Sigmoid colon (tissue), 6 donors: ENCODE measurements at regions not wholly inside any gene's neighbourhood (a gene's known extent, or its start where the extent isn't known, plus 50 kb on each side); places are given as distances from the start of the nearest gene placed in this dataset.
"Not testable (repeated sequence)": the region's sequence is repeated elsewhere in the genome, so short reads cannot be mapped to it uniquely, and the experiment has no call there.

ENCODE experiments used
- DNase-seq: peaks from one replicate; pipeline ENCODE4 v3.0.0-alpha.2; 2019
- H3K27ac ChIP-seq, 4 donors: fragments of 200-600 bp; sonication (generic); one replicate each; pipeline ENCODE4 v1.5.1; 2016 to 2019; ENCODE audit warnings: mild to moderate bottlenecking in 1 of 4
- H3K27me3 ChIP-seq, 3 donors: fragments of 200-600 bp; sonication (generic); one replicate each; pipeline ENCODE4 v1.5.1; 2019; ENCODE audit warnings: mild to moderate bottlenecking in 1 of 3
- H3K36me3 ChIP-seq, 4 donors: fragments of 200-600 bp; sonication (generic); one replicate each; pipeline ENCODE4 v1.5.1; 2016 to 2019
- H3K4me1 ChIP-seq, 4 donors: fragments of 200-600 bp; sonication (generic); one replicate each; pipeline ENCODE4 v1.5.1; 2017 to 2019
- H3K4me3 ChIP-seq, 4 donors: fragments of 200-600 bp; sonication (generic); one replicate each; pipeline ENCODE4 v1.5.1; 2017 to 2019; ENCODE audit warnings: mild to moderate bottlenecking in 2 of 4, moderate library complexity in 1 of 4
- H3K9me3 ChIP-seq, 4 donors: fragments of 200-600 bp in 3 of 4; sonication (generic) in 3 of 4; one replicate each; pipeline versions ENCODE4 v1.5.1 to v1.6.1; 2013 to 2019
- EP300 ChIP-seq, 4 donors: sonication (generic); formaldehyde crosslinking; IDR thresholded peaks; one replicate each; pipeline ENCODE4 v1.6.1; 2017; ENCODE audit warnings: antibody characterized with exemption in 4 of 4
- POLR2A ChIP-seq, 2 donors: fragments of 450-650 bp; IDR thresholded peaks; one replicate each; pipeline ENCODE4 v1.6.1; 2016; ENCODE audit warnings: antibody characterized with exemption in 2 of 2, mild to moderate bottlenecking in 2 of 2, moderate library complexity in 2 of 2
- POLR2AphosphoS5 ChIP-seq, 4 donors: sonication (generic); formaldehyde crosslinking; IDR thresholded peaks; one replicate each; pipeline ENCODE4 v1.6.1; 2017; ENCODE audit warnings: antibody characterized with exemption in 4 of 4
- WGBS, 2 donors: extraction: QIAGEN DNeasy Blood & Tissue Kit; methylation state at CpG; one replicate each; pipeline ENCODE4 v1.1.7; 2013; 5-methylcytosine and 5-hydroxymethylcytosine counted together
- intact Hi-C: fragments of 100-400 bp; cut with DNase I; formaldehyde crosslinking; loops from one replicate; pipeline ENCODE4 v1.15.1; 2023
- TF ChIP-seq, protein P1 (sequence below), 4 experiments: fragments of 450-650 bp in 3 of 4; fragments of 200-600 bp in 1 of 4; IDR thresholded peaks; one replicate each; pipeline ENCODE4 v1.5.1; 2016 to 2019; ENCODE audit warnings: antibody characterized with exemption in 4 of 4, mild to moderate bottlenecking in 3 of 4, moderate library complexity in 2 of 4
- donor health status: healthy with polysubstance abuse.
- donor health status: healthy.

DNA sequence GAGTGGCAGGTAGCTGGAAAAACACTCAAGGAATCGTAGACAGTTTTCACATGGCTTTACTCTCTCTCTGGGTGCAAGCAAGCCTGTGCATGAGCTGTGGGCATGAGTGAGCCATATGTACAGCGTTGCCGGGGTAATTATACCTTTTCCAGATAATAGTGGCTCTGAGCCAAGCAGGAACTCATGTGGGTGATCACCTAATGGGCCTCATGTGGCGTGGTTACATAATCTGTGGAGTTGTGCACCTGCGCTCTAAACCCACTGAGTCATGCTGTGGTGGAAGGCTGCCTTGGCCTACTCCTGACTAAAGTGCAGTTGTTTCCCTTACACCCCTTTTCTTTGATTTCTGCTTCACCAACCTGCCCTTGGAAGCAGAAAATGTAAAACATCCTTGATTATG is 1564.5 kb upstream of the PCDH10 start:
- no peaks in the 10 kb centered on the region for H3K4me1 ChIP-seq
- H3K4me3 ChIP-seq: no peak overlapping the region
- 69 to 86% methylated on average over 5 of the region's 5 CpGs for WGBS, 2 donors
- no peak for DNase-seq
- no peaks in the 10 kb centered on the region for H3K9me3 ChIP-seq
- H3K36me3 ChIP-seq: no peaks in the 10 kb centered on the region
- no peak overlapping the region for H3K27ac ChIP-seq
- intact Hi-C loops: no loop called here
- H3K27me3 ChIP-seq: no peaks in the 10 kb centered on the region
- TF ChIP-seq EP300 (IDR thresholded peaks at IDR 0.05): no peak
- TF ChIP-seq POLR2A (IDR thresholded peaks at IDR 0.05): no peak
- no peak for TF ChIP-seq POLR2AphosphoS5 (IDR thresholded peaks at IDR 0.05)
- TF ChIP-seq, protein P1, sequence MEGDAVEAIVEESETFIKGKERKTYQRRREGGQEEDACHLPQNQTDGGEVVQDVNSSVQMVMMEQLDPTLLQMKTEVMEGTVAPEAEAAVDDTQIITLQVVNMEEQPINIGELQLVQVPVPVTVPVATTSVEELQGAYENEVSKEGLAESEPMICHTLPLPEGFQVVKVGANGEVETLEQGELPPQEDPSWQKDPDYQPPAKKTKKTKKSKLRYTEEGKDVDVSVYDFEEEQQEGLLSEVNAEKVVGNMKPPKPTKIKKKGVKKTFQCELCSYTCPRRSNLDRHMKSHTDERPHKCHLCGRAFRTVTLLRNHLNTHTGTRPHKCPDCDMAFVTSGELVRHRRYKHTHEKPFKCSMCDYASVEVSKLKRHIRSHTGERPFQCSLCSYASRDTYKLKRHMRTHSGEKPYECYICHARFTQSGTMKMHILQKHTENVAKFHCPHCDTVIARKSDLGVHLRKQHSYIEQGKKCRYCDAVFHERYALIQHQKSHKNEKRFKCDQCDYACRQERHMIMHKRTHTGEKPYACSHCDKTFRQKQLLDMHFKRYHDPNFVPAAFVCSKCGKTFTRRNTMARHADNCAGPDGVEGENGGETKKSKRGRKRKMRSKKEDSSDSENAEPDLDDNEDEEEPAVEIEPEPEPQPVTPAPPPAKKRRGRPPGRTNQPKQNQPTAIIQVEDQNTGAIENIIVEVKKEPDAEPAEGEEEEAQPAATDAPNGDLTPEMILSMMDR (IDR thresholded peaks at IDR 0.05): no peak

DNA sequence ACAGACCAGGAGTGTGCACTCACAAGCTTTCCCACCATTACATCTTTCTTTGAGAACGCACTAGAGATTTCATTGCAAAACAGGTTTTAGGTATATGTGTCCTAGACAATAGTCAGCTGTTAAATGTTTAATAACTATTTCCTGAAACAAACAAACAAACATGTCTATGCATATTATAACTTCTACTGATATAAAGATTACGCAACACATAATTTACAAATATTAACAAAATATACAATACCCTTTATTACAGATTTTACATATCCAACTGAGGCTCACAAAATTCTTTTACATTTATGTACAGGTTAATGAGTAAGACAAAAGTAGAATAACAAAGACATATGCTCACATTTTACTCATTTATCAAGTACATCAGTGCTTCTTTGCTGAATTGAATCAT is 1554.0 kb upstream of the PCDH10 start:
- no peak for DNase-seq
- Histone ChIP-seq H3K36me3 (no peaks in the 10 kb centered on the region), H3K27me3 (no peaks in the 10 kb centered on the region), H3K9me3 (no peaks in the 10 kb centered on the region), H3K27ac (no peak overlapping the region), H3K4me3 (no peak overlapping the region), H3K4me1 (no peaks in the 10 kb centered on the region)
- 90 to 92% methylated on average over 2 of the region's 2 CpGs for WGBS, 2 donors
- TF ChIP-seq EP300 (IDR thresholded peaks at IDR 0.05) (no peak), POLR2AphosphoS5 (IDR thresholded peaks at IDR 0.05) (no peak), POLR2A (IDR thresholded peaks at IDR 0.05) (no peak)
- TF ChIP-seq, protein P1 (IDR thresholded peaks at IDR 0.05): no peak
- intact Hi-C loops: no loop called here

DNA sequence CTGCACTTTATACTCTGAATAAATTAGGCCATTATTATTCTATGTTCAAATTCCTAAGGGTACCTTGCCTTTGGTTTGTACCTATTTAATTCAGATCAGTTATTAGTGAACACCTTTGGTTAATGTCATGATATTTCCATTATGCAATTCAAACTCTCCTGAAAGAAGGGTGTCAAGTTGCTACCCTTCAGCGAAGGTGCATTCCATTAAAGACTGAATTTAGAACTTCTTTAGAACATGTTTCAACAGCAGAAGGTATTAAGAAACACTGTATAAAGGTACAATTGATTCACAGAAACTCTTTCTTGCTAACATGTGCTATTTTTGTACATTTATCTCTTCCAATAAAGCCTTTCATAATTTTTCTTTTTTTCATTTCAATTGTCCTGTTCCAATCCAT is 1545.4 kb upstream of the PCDH10 start:
- no peak for DNase-seq
- 0 to 78% methylated on average over 1 of the region's 1 CpG for WGBS, 2 donors

DNA sequence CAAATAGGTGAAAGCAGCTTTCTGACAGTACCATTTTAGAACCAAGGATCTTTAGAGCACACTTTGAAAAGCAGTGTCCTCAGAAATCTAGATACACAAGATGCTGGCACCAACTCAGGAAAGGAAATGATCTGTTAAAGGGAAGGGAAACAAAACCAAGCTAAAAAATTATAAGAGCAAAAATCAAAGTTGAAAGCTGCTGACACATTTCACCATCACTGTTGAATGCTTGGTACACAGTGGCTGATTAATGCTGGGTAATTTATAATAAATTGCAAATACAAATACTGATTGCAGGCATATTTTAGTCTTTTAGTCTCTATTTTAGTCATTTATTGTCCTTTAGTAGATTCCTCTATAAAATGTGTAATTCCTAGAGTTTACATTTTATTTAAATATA is 1540.1 kb upstream of the PCDH10 start:
- intact Hi-C loops: no loop called here
- Histone ChIP-seq H3K9me3 (no peaks in the 10 kb centered on the region), H3K36me3 (no peaks in the 10 kb centered on the region), H3K27me3 (no peaks in the 10 kb centered on the region), H3K27ac (no peak overlapping the region), H3K4me3 (no peak overlapping the region), H3K4me1 (no peaks in the 10 kb centered on the region)
- DNase-seq: no peak
- TF ChIP-seq POLR2AphosphoS5 (IDR thresholded peaks at IDR 0.05): no peak
- TF ChIP-seq, protein P1 (IDR thresholded peaks at IDR 0.05): no peak

More for the DNA sequence above, 1545.4 kb upstream of the PCDH10 start:
- Histone ChIP-seq H3K9me3 (no peaks in the 10 kb centered on the region), H3K4me3 (no peak overlapping the region), H3K27me3 (no peaks in the 10 kb centered on the region), H3K27ac (no peak overlapping the region), H3K4me1 (no peaks in the 10 kb centered on the region), H3K36me3 (no peaks in the 10 kb centered on the region)
- intact Hi-C loops: no loop called here
- no peak for TF ChIP-seq POLR2A (IDR thresholded peaks at IDR 0.05)
- TF ChIP-seq POLR2AphosphoS5 (IDR thresholded peaks at IDR 0.05): no peak

DNA sequence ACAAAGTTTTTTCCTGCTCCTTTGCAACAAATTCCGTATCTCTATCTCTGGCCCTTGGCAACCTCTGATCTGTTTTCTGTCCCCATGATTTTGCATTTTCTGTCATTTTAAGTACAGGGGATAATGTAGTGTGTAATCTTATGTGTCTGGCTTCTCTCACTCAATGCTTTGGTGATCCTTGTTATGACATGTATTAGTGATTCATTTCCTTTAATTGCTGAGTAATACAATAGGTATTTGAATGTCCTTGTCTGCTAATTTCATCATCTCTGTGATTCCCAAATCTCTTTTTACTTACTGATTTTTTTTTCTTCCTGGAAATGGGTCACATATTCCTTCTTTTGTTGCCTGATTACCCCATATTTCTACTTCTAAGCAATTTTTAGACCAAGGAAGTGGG is 1538.6 kb upstream of the PCDH10 start:
- DNase-seq, intact Hi-C loops, H3K36me3 ChIP-seq, H3K4me1 ChIP-seq, H3K27me3 ChIP-seq, H3K27ac ChIP-seq, H3K9me3 ChIP-seq, H3K4me3 ChIP-seq: not testable (repeated sequence)
- 58 to 59% methylated on average over 1 of the region's 1 CpG for WGBS, 2 donors

DNA sequence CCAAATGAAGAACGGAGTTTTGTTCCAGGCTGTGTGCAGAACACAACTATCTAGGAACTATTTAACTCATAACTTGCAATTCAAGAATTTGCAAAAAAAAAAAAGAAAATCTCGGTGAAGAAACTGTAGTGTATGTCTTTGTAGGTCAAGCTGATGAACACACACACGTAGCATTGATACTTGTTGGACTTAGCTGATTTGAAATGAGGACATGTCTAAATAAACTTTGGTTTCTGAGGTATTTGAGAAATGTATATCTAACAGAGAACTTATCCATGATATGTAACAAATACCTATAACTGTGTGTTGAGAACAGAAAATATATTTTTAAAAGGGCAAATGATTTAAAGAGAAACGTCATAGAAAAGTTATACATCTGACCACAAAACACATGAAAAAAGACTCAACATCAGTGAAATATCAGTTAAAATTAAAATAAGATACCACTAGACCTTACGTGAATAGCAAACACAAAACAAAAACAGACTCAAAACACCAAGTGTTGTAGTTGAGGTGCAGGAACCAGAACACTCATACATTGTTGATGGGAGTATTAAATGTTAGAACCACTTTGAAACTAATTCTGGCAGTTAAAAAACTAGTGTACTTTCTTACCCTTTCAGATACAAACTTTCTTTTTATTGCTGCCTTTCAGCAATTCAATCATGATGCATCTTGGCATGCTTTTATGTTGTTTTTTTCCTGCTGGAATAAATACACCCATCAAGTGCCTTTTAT is 1535.8 kb upstream of the PCDH10 start:
- Histone ChIP-seq H3K9me3 (no peaks in the 10 kb centered on the region), H3K36me3 (no peaks in the 10 kb centered on the region), H3K4me1 (no peaks in the 10 kb centered on the region), H3K27ac (no peak overlapping the region), H3K27me3 (no peaks in the 10 kb centered on the region), H3K4me3 (no peak overlapping the region)
- WGBS, 2 donors: 75 to 80% methylated on average over 5 of the region's 5 CpGs
- intact Hi-C loops: no loop called here
- TF ChIP-seq, protein P1 (IDR thresholded peaks at IDR 0.05): no peak
- no peak for TF ChIP-seq EP300 (IDR thresholded peaks at IDR 0.05)
- no peak for TF ChIP-seq POLR2A (IDR thresholded peaks at IDR 0.05)
- TF ChIP-seq POLR2AphosphoS5 (IDR thresholded peaks at IDR 0.05): no peak
- DNase-seq: no peak
